H9 (cell line): ENCODE measurements at regions not wholly inside any gene's neighbourhood (a gene's known extent, or its start where the extent isn't known, plus 50 kb on each side); places are given as distances from the start of the nearest gene placed in this dataset.

Experiments used
- DNase-seq: peaks from one replicate; pipeline ENCODE4 v3.0.0-alpha.2; 2017
- H2AFZ ChIP-seq: one replicate; pipeline ENCODE4 v1.6.1; 2013; ENCODE audit warnings: mild to moderate bottlenecking, low read length, control low read depth, moderate library complexity
- H2AK5ac ChIP-seq: 2 replicates; pipeline ENCODE4 v1.6.1; 2013; ENCODE audit warnings: low read length, control low read depth, mixed read lengths; ENCODE audit not compliant: insufficient read length
- H2BK120ac ChIP-seq: one replicate; pipeline ENCODE4 v1.6.1; 2013; ENCODE audit warnings: low read depth, mild to moderate bottlenecking, low read length, control low read depth, inconsistent platforms; ENCODE audit not compliant: poor library complexity, severe bottlenecking
- H2BK12ac ChIP-seq: 2 replicates; pipeline ENCODE4 v1.6.1; 2013; ENCODE audit warnings: low read length, control low read depth, mixed read lengths, low read depth; ENCODE audit not compliant: insufficient read length
- H2BK15ac ChIP-seq: 2 replicates; pipeline ENCODE4 v1.6.1; 2013; ENCODE audit warnings: low read depth, low read length, control low read depth
- H2BK20ac ChIP-seq: one replicate; pipeline ENCODE4 v1.6.1; 2013; ENCODE audit warnings: low read depth, mild to moderate bottlenecking, low read length, control low read depth, inconsistent platforms; ENCODE audit not compliant: poor library complexity, severe bottlenecking
- H2BK5ac ChIP-seq: 2 replicates; pipeline ENCODE4 v1.6.1; 2013; ENCODE audit warnings: low read length, control low read depth, mixed read lengths; ENCODE audit not compliant: insufficient read length
- H3K14ac ChIP-seq: 2 replicates; pipeline ENCODE4 v1.6.1; 2013; ENCODE audit warnings: low read length, control low read depth; ENCODE audit not compliant: insufficient read depth
- H3K18ac ChIP-seq: 2 replicates; pipeline ENCODE4 v1.6.1; 2013; ENCODE audit warnings: low read depth, mild to moderate bottlenecking, mixed read lengths, low read length, control low read depth; ENCODE audit not compliant: insufficient read length
- H3K23ac ChIP-seq: 2 replicates; pipeline ENCODE4 v1.6.1; 2013; ENCODE audit warnings: low read length, control low read depth, mixed read lengths, low read depth; ENCODE audit not compliant: insufficient read length
- H3K23me2 ChIP-seq: 2 replicates; pipeline ENCODE4 v1.6.1; 2013; ENCODE audit warnings: low read depth, mild to moderate bottlenecking, mixed read lengths, low read length, control low read depth; ENCODE audit not compliant: insufficient read length, poor library complexity, severe bottlenecking
- H3K27ac ChIP-seq: 2 replicates; pipeline ENCODE4 v1.5.1; 2013; ENCODE audit warnings: low read length, control low read depth, mixed read lengths, low read depth; ENCODE audit not compliant: insufficient read length
- H3K27me3 ChIP-seq: 2 replicates; pipeline ENCODE4 v1.6.1; 2013; ENCODE audit warnings: low read length, control low read depth, inconsistent platforms; ENCODE audit not compliant: insufficient read depth
- H3K4ac ChIP-seq: 2 replicates; pipeline ENCODE4 v1.6.1; 2013; ENCODE audit warnings: low read depth, mild to moderate bottlenecking, control low read depth, inconsistent platforms, low read length, moderate library complexity
- H3K4me1 ChIP-seq: 2 replicates; pipeline ENCODE4 v1.6.1; 2013; ENCODE audit warnings: low read length, control low read depth, inconsistent platforms; ENCODE audit not compliant: insufficient read depth
- H3K4me2 ChIP-seq: 2 replicates; pipeline ENCODE4 v1.6.1; 2013; ENCODE audit warnings: low read length, control low read depth, mixed read lengths; ENCODE audit not compliant: insufficient read length, insufficient read depth
- H3K56ac ChIP-seq: 2 replicates; pipeline ENCODE4 v1.6.1; 2013; ENCODE audit warnings: low read depth, mild to moderate bottlenecking, mixed read lengths, low read length, control low read depth; ENCODE audit not compliant: insufficient read length
- H3K79me1 ChIP-seq: 2 replicates; pipeline ENCODE4 v1.6.1; 2013; ENCODE audit warnings: low read depth, mild to moderate bottlenecking, moderate library complexity, low read length, control low read depth, inconsistent platforms; ENCODE audit not compliant: insufficient read depth, poor library complexity, severe bottlenecking
- H3K79me2 ChIP-seq: 2 replicates; pipeline ENCODE4 v1.6.1; 2013; ENCODE audit warnings: low read length, control low read depth, inconsistent platforms; ENCODE audit not compliant: insufficient read depth
- H3K9ac ChIP-seq: 2 replicates; pipeline ENCODE4 v1.6.1; 2013; ENCODE audit warnings: low read length, control low read depth, mixed read lengths; ENCODE audit not compliant: insufficient read length; ENCODE audit errors: extremely low read depth
- H3K9me3 ChIP-seq: one replicate; pipeline ENCODE4 v1.6.1; 2013; ENCODE audit warnings: low read depth, low read length, inconsistent platforms; ENCODE audit not compliant: control insufficient read depth
- H3T11ph ChIP-seq: one replicate; pipeline ENCODE4 v1.6.1; 2013; ENCODE audit warnings: mild to moderate bottlenecking, low read length, control low read depth, inconsistent platforms
- H4K20me1 ChIP-seq: one replicate; pipeline ENCODE4 v1.6.1; 2013; ENCODE audit not compliant: control insufficient read depth, insufficient read length, insufficient read depth
- H4K5ac ChIP-seq: 2 replicates; pipeline ENCODE4 v1.6.1; 2013; ENCODE audit warnings: low read depth, mild to moderate bottlenecking, mixed read lengths, low read length, control low read depth; ENCODE audit not compliant: insufficient read length
- H4K8ac ChIP-seq: replicated peaks from 2 replicates; pipeline ENCODE4 v1.6.1; 2013; ENCODE audit warnings: low read length, control low read depth, mixed read lengths, low read depth; ENCODE audit not compliant: insufficient read length
- H4K91ac ChIP-seq: 2 replicates; pipeline ENCODE4 v1.6.1; 2013; ENCODE audit warnings: low read depth, mild to moderate bottlenecking, moderate library complexity, mixed read lengths, low read length, control low read depth; ENCODE audit not compliant: insufficient read length
- H3K27ac Mint-ChIP-seq, 3 experiments: 2 replicates in 2 of 3; 3 replicates in 1 of 3; pipeline ENCODE4 v1.8.0; 2020 to 2021; ENCODE audit warnings: mixed read lengths in 3 of 3, mild to moderate bottlenecking in 1 of 3, moderate library complexity in 1 of 3
- H3K27me3 Mint-ChIP-seq: 2 replicates; pipeline ENCODE4 v1.8.0; 2021; ENCODE audit warnings: low read depth, mild to moderate bottlenecking, moderate library complexity, mixed read lengths
- H3K36me3 Mint-ChIP-seq, 3 experiments: 2 replicates in 2 of 3; 3 replicates in 1 of 3; pipeline ENCODE4 v1.8.0; 2020 to 2021; ENCODE audit warnings: low read depth in 3 of 3, mixed read lengths in 3 of 3; ENCODE audit not compliant: insufficient read depth in 1 of 3
- H3K4me1 Mint-ChIP-seq, 2 experiments: 2 replicates each; pipeline ENCODE4 v1.8.0; 2020; ENCODE audit warnings: mixed read lengths in 2 of 2
- H3K4me3 Mint-ChIP-seq, 2 experiments: 2 replicates in 1 of 2; 3 replicates in 1 of 2; pipeline ENCODE4 v1.8.0; 2020 to 2021; ENCODE audit warnings: mild to moderate bottlenecking in 2 of 2, mixed read lengths in 2 of 2, moderate library complexity in 1 of 2
- H3K9me3 Mint-ChIP-seq, 2 experiments: 2 replicates in 1 of 2; 3 replicates in 1 of 2; pipeline ENCODE4 v1.8.0; 2020; ENCODE audit warnings: mild to moderate bottlenecking in 2 of 2, mixed read lengths in 2 of 2, moderate library complexity in 1 of 2
- WGBS: extraction: QIAGEN DNeasy Blood & Tissue Kit; methylation state at CpG from one replicate; pipeline ENCODE4 v1.1.7; 2013; ENCODE audit warnings: missing lambda C conversion rate, low lambda C conversion rate, mixed read lengths; ENCODE audit not compliant: insufficient read length; ENCODE audit errors: extremely low coverage; 5-methylcytosine and 5-hydroxymethylcytosine counted together
- TF ChIP-seq, protein P1 (sequence below): fragments of 200-600 bp; sonication (generic); conservative IDR thresholded peaks from 3 replicates; pipeline ENCODE4 v1.8.0; 2021; ENCODE audit warnings: antibody characterized with exemption, mild to moderate bottlenecking

GRCh38 chr4:161206528-161207080 lies 957.2 kb downstream of the FSTL5 start:
- H2BK15ac ChIP-seq, result no peak overlapping the region
- H3K36me3 Mint-ChIP-seq, result peaks cover 6 to 17% (median 10%) of the 10 kb centered on the region in 3 experiments; a peak in 4 of 7 replicates
- no peak overlapping the region for H3K4ac ChIP-seq
- H3K9ac ChIP-seq, result no peak overlapping the region
- no peak overlapping the region for H3K14ac ChIP-seq
- WGBS, result no CpG with 5 or more reads among the region's 2 CpGs
- H2BK120ac ChIP-seq, result no peak overlapping the region
- H2BK20ac ChIP-seq, result no peak overlapping the region
- no peak overlapping the region for H3K4me2 ChIP-seq
- H3K27ac Mint-ChIP-seq, result peak overlapping the region in 1 of 3 experiments; percentile 49; a peak in 2 of 7 replicates
- H3K4me1 ChIP-seq, result no peaks in the 10 kb centered on the region
- no peak overlapping the region for H2BK12ac ChIP-seq
- no peak overlapping the region for H3T11ph ChIP-seq
- H4K5ac ChIP-seq, result no peak overlapping the region
- H2BK5ac ChIP-seq, result no peak overlapping the region
- DNase-seq, result no peak
- peak overlapping the region; percentile 32 for H2AFZ ChIP-seq
- H4K91ac ChIP-seq, result no peak overlapping the region
- H3K23ac ChIP-seq, result no peak overlapping the region
- no peaks in the 10 kb centered on the region for H3K27me3 Mint-ChIP-seq
- H3K9me3 ChIP-seq, result no peaks in the 10 kb centered on the region
- no peaks in the 10 kb centered on the region for H3K79me1 ChIP-seq
- H2AK5ac ChIP-seq, result no peak overlapping the region
- H4K8ac ChIP-seq, result no peak overlapping the region
- no peaks in the 10 kb centered on the region for H3K27me3 ChIP-seq
- H3K27ac ChIP-seq, result no peak overlapping the region
- peaks cover 6 to 7% of the 10 kb centered on the region in 2 experiments; a peak in 4 of 5 replicates for H3K9me3 Mint-ChIP-seq
- no peak overlapping the region for H3K18ac ChIP-seq
- H3K56ac ChIP-seq, result no peak overlapping the region
- no peaks in the 10 kb centered on the region for H3K23me2 ChIP-seq
- peaks cover 6 to 12% of the 10 kb centered on the region in 2 experiments for H3K4me1 Mint-ChIP-seq
- no peaks in the 10 kb centered on the region for H4K20me1 ChIP-seq
- H3K4me3 Mint-ChIP-seq, result no peak overlapping the region
- TF ChIP-seq, protein P1, sequence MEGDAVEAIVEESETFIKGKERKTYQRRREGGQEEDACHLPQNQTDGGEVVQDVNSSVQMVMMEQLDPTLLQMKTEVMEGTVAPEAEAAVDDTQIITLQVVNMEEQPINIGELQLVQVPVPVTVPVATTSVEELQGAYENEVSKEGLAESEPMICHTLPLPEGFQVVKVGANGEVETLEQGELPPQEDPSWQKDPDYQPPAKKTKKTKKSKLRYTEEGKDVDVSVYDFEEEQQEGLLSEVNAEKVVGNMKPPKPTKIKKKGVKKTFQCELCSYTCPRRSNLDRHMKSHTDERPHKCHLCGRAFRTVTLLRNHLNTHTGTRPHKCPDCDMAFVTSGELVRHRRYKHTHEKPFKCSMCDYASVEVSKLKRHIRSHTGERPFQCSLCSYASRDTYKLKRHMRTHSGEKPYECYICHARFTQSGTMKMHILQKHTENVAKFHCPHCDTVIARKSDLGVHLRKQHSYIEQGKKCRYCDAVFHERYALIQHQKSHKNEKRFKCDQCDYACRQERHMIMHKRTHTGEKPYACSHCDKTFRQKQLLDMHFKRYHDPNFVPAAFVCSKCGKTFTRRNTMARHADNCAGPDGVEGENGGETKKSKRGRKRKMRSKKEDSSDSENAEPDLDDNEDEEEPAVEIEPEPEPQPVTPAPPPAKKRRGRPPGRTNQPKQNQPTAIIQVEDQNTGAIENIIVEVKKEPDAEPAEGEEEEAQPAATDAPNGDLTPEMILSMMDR, result no peak
- H3K79me2 ChIP-seq, result no peaks in the 10 kb centered on the region
